Rectal smooth muscle tissue (tissue), 1 donor: ENCODE measurements at regions not wholly inside any gene's neighbourhood (a gene's known extent, or its start where the extent isn't known, plus 50 kb on each side); places are given as distances from the start of the nearest gene placed in this dataset.

Experiments used
- H3K27ac ChIP-seq: one replicate; pipeline ENCODE4 v1.7.0; 2013; ENCODE audit warnings: low read depth, low read length, inconsistent platforms
- H3K27me3 ChIP-seq: one replicate; pipeline ENCODE4 v1.7.0; 2013; ENCODE audit warnings: low read length; ENCODE audit not compliant: control insufficient read depth, insufficient read depth
- H3K36me3 ChIP-seq: one replicate; pipeline ENCODE4 v1.7.0; 2013; ENCODE audit warnings: low read length; ENCODE audit not compliant: control insufficient read depth, insufficient read depth
- H3K4me1 ChIP-seq: one replicate; pipeline ENCODE4 v1.7.0; 2013; ENCODE audit warnings: low read length; ENCODE audit not compliant: control insufficient read depth, insufficient read depth
- H3K4me3 ChIP-seq: one replicate; pipeline ENCODE4 v1.7.0; 2013; ENCODE audit warnings: low read length
- H3K9ac ChIP-seq: one replicate; pipeline ENCODE4 v1.7.0; 2013; ENCODE audit warnings: low read length

- H3K27ac ChIP-seq: no peak overlapping the region
- H3K27me3 ChIP-seq: no peaks in the 10 kb centered on the region
- H3K36me3 ChIP-seq: no peaks in the 10 kb centered on the region
- no peak overlapping the region for H3K4me3 ChIP-seq
- no peak overlapping the region for H3K9ac ChIP-seq
- H3K4me1 ChIP-seq: no peaks in the 10 kb centered on the region
Observed at GRCh38 chr15:46710401-46710960, 1006.8 kb upstream of the SEMA6D start.

GRCh38 chr15:46713045-46713444 is 1004.3 kb upstream of the SEMA6D start:
- Histone ChIP-seq H3K9ac (no peak overlapping the region), H3K27me3 (no peaks in the 10 kb centered on the region), H3K36me3 (no peaks in the 10 kb centered on the region), H3K4me1 (no peaks in the 10 kb centered on the region), H3K27ac (no peak overlapping the region), H3K4me3 (no peak overlapping the region)

GRCh38 chr15:46714950-46715349 is 1002.4 kb upstream of the SEMA6D start:
- Histone ChIP-seq H3K9ac (no peak overlapping the region), H3K36me3 (no peaks in the 10 kb centered on the region), H3K4me3 (no peak overlapping the region), H3K27ac (no peak overlapping the region), H3K27me3 (no peaks in the 10 kb centered on the region), H3K4me1 (no peaks in the 10 kb centered on the region)

GRCh38 chr15:46723308-46723707 is 994.0 kb upstream of the SEMA6D start:
- no peaks in the 10 kb centered on the region for H3K4me1 ChIP-seq
- H3K4me3 ChIP-seq: no peak overlapping the region
- no peak overlapping the region for H3K9ac ChIP-seq
- H3K27me3 ChIP-seq: no peaks in the 10 kb centered on the region
- H3K27ac ChIP-seq: no peak overlapping the region
- H3K36me3 ChIP-seq: no peaks in the 10 kb centered on the region

GRCh38 chr15:46732060-46732459 is 985.2 kb upstream of the SEMA6D start:
- Histone ChIP-seq H3K4me1 (no peaks in the 10 kb centered on the region), H3K27ac (no peak overlapping the region), H3K9ac (no peak overlapping the region), H3K4me3 (no peak overlapping the region), H3K36me3 (no peaks in the 10 kb centered on the region), H3K27me3 (no peaks in the 10 kb centered on the region)

- H3K9ac ChIP-seq: no peak overlapping the region
- H3K27ac ChIP-seq: no peak overlapping the region
- no peaks in the 10 kb centered on the region for H3K4me1 ChIP-seq
- H3K27me3 ChIP-seq: no peaks in the 10 kb centered on the region
- H3K36me3 ChIP-seq: no peaks in the 10 kb centered on the region
- no peak overlapping the region for H3K4me3 ChIP-seq
Observed at GRCh38 chr15:46735115-46735514, 982.2 kb upstream of the SEMA6D start.

GRCh38 chr15:46751303-46751702 is 966.0 kb upstream of the SEMA6D start:
- Histone ChIP-seq H3K4me3 (no peak overlapping the region), H3K4me1 (no peaks in the 10 kb centered on the region), H3K27ac (no peak overlapping the region), H3K27me3 (no peaks in the 10 kb centered on the region), H3K36me3 (no peaks in the 10 kb centered on the region), H3K9ac (no peak overlapping the region)

- Histone ChIP-seq H3K36me3 (no peaks in the 10 kb centered on the region), H3K9ac (no peak overlapping the region), H3K4me1 (no peaks in the 10 kb centered on the region), H3K4me3 (no peak overlapping the region), H3K27me3 (no peaks in the 10 kb centered on the region), H3K27ac (no peak overlapping the region)
Observed at GRCh38 chr15:46753946-46754345, 963.4 kb upstream of the SEMA6D start.

- H3K27ac ChIP-seq: no peak overlapping the region
- H3K27me3 ChIP-seq: no peaks in the 10 kb centered on the region
- H3K4me3 ChIP-seq: no peak overlapping the region
- no peak overlapping the region for H3K9ac ChIP-seq
- no peaks in the 10 kb centered on the region for H3K36me3 ChIP-seq
- H3K4me1 ChIP-seq: no peaks in the 10 kb centered on the region
Observed at GRCh38 chr15:46763091-46763490, 954.2 kb upstream of the SEMA6D start.

GRCh38 chr15:46764851-46765250 is 952.5 kb upstream of the SEMA6D start:
- Histone ChIP-seq H3K36me3 (no peaks in the 10 kb centered on the region), H3K27ac (no peak overlapping the region), H3K4me3 (no peak overlapping the region), H3K27me3 (no peaks in the 10 kb centered on the region), H3K9ac (no peak overlapping the region), H3K4me1 (no peaks in the 10 kb centered on the region)

GRCh38 chr15:46766021-46766420 is 951.3 kb upstream of the SEMA6D start:
- H3K27ac ChIP-seq: no peak overlapping the region
- no peaks in the 10 kb centered on the region for H3K4me1 ChIP-seq
- no peak overlapping the region for H3K9ac ChIP-seq
- H3K4me3 ChIP-seq: no peak overlapping the region
- H3K36me3 ChIP-seq: no peaks in the 10 kb centered on the region
- H3K27me3 ChIP-seq: no peaks in the 10 kb centered on the region

GRCh38 chr15:46768287-46768686 is 949.0 kb upstream of the SEMA6D start:
- Histone ChIP-seq H3K27me3 (no peaks in the 10 kb centered on the region), H3K9ac (no peak overlapping the region), H3K27ac (no peak overlapping the region), H3K4me3 (no peak overlapping the region), H3K36me3 (no peaks in the 10 kb centered on the region), H3K4me1 (no peaks in the 10 kb centered on the region)

GRCh38 chr15:46773016-46773415 is 944.3 kb upstream of the SEMA6D start:
- Histone ChIP-seq H3K9ac (no peak overlapping the region), H3K4me3 (no peak overlapping the region), H3K4me1 (no peaks in the 10 kb centered on the region), H3K27me3 (no peaks in the 10 kb centered on the region), H3K27ac (no peak overlapping the region), H3K36me3 (no peaks in the 10 kb centered on the region)
